IPS-NIHi7 (cell line): ENCODE measurements at regions not wholly inside any gene's neighbourhood (a gene's known extent, or its start where the extent isn't known, plus 50 kb on each side); places are given as distances from the start of the nearest gene placed in this dataset.

ENCODE experiments used
- DNase-seq: peaks from one replicate; pipeline ENCODE4 v3.0.0; 2012; ENCODE audit warnings: mixed read lengths; ENCODE audit errors: extremely low spot score

- DNase-seq, result no peak
Observed at GRCh38 chr4:100736641-100737451, 219.0 kb upstream of the EMCN start.

GRCh38 chr4:100728861-100729260 lies 211.0 kb upstream of the EMCN start:
- no peak for DNase-seq

GRCh38 chr4:100722866-100723459 lies 205.1 kb upstream of the EMCN start:
- no peak for DNase-seq

- DNase-seq, result no peak
Observed at GRCh38 chr4:100722133-100722532, 204.3 kb upstream of the EMCN start.

- DNase-seq, result no peak
Observed at GRCh38 chr4:100721490-100721889, 203.7 kb upstream of the EMCN start.

GRCh38 chr4:100721077-100721476 lies 203.3 kb upstream of the EMCN start:
- DNase-seq, result no peak

- no peak for DNase-seq
Observed at GRCh38 chr4:100716416-100716815, 198.6 kb upstream of the EMCN start.

GRCh38 chr4:100708776-100709175 lies 191.0 kb upstream of the EMCN start:
- DNase-seq, result no peak

- DNase-seq, result no peak
Observed at GRCh38 chr4:100707786-100708185, 190.0 kb upstream of the EMCN start.

GRCh38 chr4:100696531-100696930 lies 178.7 kb upstream of the EMCN start:
- DNase-seq, result no peak

GRCh38 chr4:100695871-100696270 lies 178.0 kb upstream of the EMCN start:
- no peak for DNase-seq

- no peak for DNase-seq
Observed at GRCh38 chr4:100695039-100695654, 177.3 kb upstream of the EMCN start.

GRCh38 chr4:100694467-100694866 lies 176.6 kb upstream of the EMCN start:
- DNase-seq, result no peak

GRCh38 chr4:100690812-100691211 lies 173.0 kb upstream of the EMCN start:
- DNase-seq, result no peak

GRCh38 chr4:100688368-100688767 lies 170.5 kb upstream of the EMCN start:
- DNase-seq, result no peak

- DNase-seq, result no peak
Observed at GRCh38 chr4:100682477-100683218, 164.8 kb upstream of the EMCN start.

- DNase-seq, result no peak
Observed at GRCh38 chr4:100681289-100681688, 163.5 kb upstream of the EMCN start.

GRCh38 chr4:100679926-100680325 lies 162.1 kb upstream of the EMCN start:
- no peak for DNase-seq

- no peak for DNase-seq
Observed at GRCh38 chr4:100674976-100675375, 157.2 kb upstream of the EMCN start.

- DNase-seq, result no peak
Observed at GRCh38 chr4:100657187-100657586, 139.4 kb upstream of the EMCN start.

- no peak for DNase-seq
Observed at GRCh38 chr4:100651499-100652175, 133.8 kb upstream of the EMCN start.

GRCh38 chr4:100649417-100649816 lies 131.6 kb upstream of the EMCN start:
- no peak for DNase-seq
